ENCODE measurements at regions not wholly inside any gene's neighbourhood (a gene's known extent, or its start where the extent isn't known, plus 50 kb on each side); places are given as distances from the start of the nearest gene placed in this dataset.

- TF ChIP-seq CTCF (conservative IDR thresholded peaks at IDR 0.05), result peak; percentile 44
- H3K27ac Mint-ChIP-seq, result no peak overlapping the region
- H3K27me3 Mint-ChIP-seq (ENCODE audit: insufficient read depth), result no peaks in the 10 kb centered on the region
- H3K27ac ChIP-seq (ENCODE audit: low read depth, low read length), result no peak overlapping the region
- no peak overlapping the region for H3K4me3 Mint-ChIP-seq
- no peaks in the 10 kb centered on the region for H3K27me3 ChIP-seq (ENCODE audit: control insufficient read depth, insufficient read depth, low read length, poor library complexity, severe bottlenecking)
- peaks cover 13% of the 10 kb centered on the region for H3K4me1 Mint-ChIP-seq
- peaks cover 5% of the 10 kb centered on the region for H3K36me3 Mint-ChIP-seq (ENCODE audit: low read depth)
- H3K4me1 ChIP-seq (ENCODE audit: control insufficient read depth, insufficient read depth, low read length), result peaks cover 5% of the 10 kb centered on the region
- no peaks in the 10 kb centered on the region for H3K36me3 ChIP-seq (ENCODE audit: control insufficient read depth, insufficient read depth, low read length)
- H3K9ac ChIP-seq (ENCODE audit: extremely low read depth, low read length, poor library complexity, severe bottlenecking), result no peak overlapping the region
- H3K9me3 ChIP-seq (ENCODE audit: control insufficient read depth, low read length), result no peaks in the 10 kb centered on the region
- H3K9me3 Mint-ChIP-seq, result no peaks in the 10 kb centered on the region
- no peak for DNase-seq
- H3K4me3 ChIP-seq (ENCODE audit: low read length), result no peak overlapping the region
Measured at GRCh38 chr2:156192468-156192867, 140.1 kb downstream of the NR4A2 start.

GRCh38 chr2:156191527-156191926 is 141.0 kb downstream of the NR4A2 start:
- no peak overlapping the region for H3K9ac ChIP-seq (ENCODE audit: extremely low read depth, low read length, poor library complexity, severe bottlenecking)
- H3K9me3 Mint-ChIP-seq, result no peaks in the 10 kb centered on the region
- no peaks in the 10 kb centered on the region for H3K27me3 ChIP-seq (ENCODE audit: control insufficient read depth, insufficient read depth, low read length, poor library complexity, severe bottlenecking)
- no peaks in the 10 kb centered on the region for H3K27me3 Mint-ChIP-seq (ENCODE audit: insufficient read depth)
- 86% methylated on average over 2 of the region's 2 CpGs; no CpG with 5 or more reads in 1 of the 2 experiments for WGBS, 2 experiments (ENCODE audit: insufficient coverage in 1 of 2, insufficient read length in 1 of 2)
- DNase-seq, result no peak
- peaks cover 5% of the 10 kb centered on the region for H3K4me1 ChIP-seq (ENCODE audit: control insufficient read depth, insufficient read depth, low read length)
- no peak overlapping the region for H3K27ac ChIP-seq (ENCODE audit: low read depth, low read length)
- no peak overlapping the region for H3K4me3 ChIP-seq (ENCODE audit: low read length)
- H3K9me3 ChIP-seq (ENCODE audit: control insufficient read depth, low read length), result no peaks in the 10 kb centered on the region
- peaks cover 5% of the 10 kb centered on the region for H3K36me3 Mint-ChIP-seq (ENCODE audit: low read depth)
- peaks cover 13% of the 10 kb centered on the region for H3K4me1 Mint-ChIP-seq
- H3K4me3 Mint-ChIP-seq, result no peak overlapping the region
- H3K27ac Mint-ChIP-seq, result no peak overlapping the region
- TF ChIP-seq CTCF (conservative IDR thresholded peaks at IDR 0.05), result no peak
- no peaks in the 10 kb centered on the region for H3K36me3 ChIP-seq (ENCODE audit: control insufficient read depth, insufficient read depth, low read length)

- H3K9ac ChIP-seq (ENCODE audit: extremely low read depth, low read length, poor library complexity, severe bottlenecking), result no peak overlapping the region
- DNase-seq, result no peak
- Mint-ChIP-seq H3K27ac (no peak overlapping the region), H3K4me1 (peaks cover 13% of the 10 kb centered on the region), H3K36me3 (ENCODE audit: low read depth) (peaks cover 5% of the 10 kb centered on the region), H3K9me3 (no peaks in the 10 kb centered on the region), H3K27me3 (ENCODE audit: insufficient read depth) (no peaks in the 10 kb centered on the region), H3K4me3 (no peak overlapping the region)
- H3K27me3 ChIP-seq (ENCODE audit: control insufficient read depth, insufficient read depth, low read length, poor library complexity, severe bottlenecking), result no peaks in the 10 kb centered on the region
- H3K4me1 ChIP-seq (ENCODE audit: control insufficient read depth, insufficient read depth, low read length), result peaks cover 5% of the 10 kb centered on the region
- no peak for TF ChIP-seq CTCF (conservative IDR thresholded peaks at IDR 0.05)
- H3K36me3 ChIP-seq (ENCODE audit: control insufficient read depth, insufficient read depth, low read length), result no peaks in the 10 kb centered on the region
- H3K4me3 ChIP-seq (ENCODE audit: low read length), result no peak overlapping the region
- WGBS, 2 experiments (ENCODE audit: insufficient coverage in 1 of 2, insufficient read length in 1 of 2), result 86 to 94% methylated on average over 3 of the region's 3 CpGs
- no peak overlapping the region for H3K27ac ChIP-seq (ENCODE audit: low read depth, low read length)
- no peaks in the 10 kb centered on the region for H3K9me3 ChIP-seq (ENCODE audit: control insufficient read depth, low read length)
Measured at GRCh38 chr2:156190517-156190916, 142.0 kb downstream of the NR4A2 start.

Measured in endodermal cell (in vitro differentiated cells).